Skeletal muscle tissue (tissue), 3 donors: ENCODE measurements at regions not wholly inside any gene's neighbourhood (a gene's known extent, or its start where the extent isn't known, plus 50 kb on each side); places are given as distances from the start of the nearest gene placed in this dataset.
"Not testable (repeated sequence)": the region's sequence is repeated elsewhere in the genome, so short reads cannot be mapped to it uniquely, and the experiment has no call there.

ENCODE experiments used
- H3K27ac ChIP-seq: one replicate; pipeline ENCODE4 v1.7.0; 2013; ENCODE audit warnings: mild to moderate bottlenecking, low read depth, low read length, inconsistent platforms
- H3K27me3 ChIP-seq, 3 donors: one replicate each; pipeline ENCODE4 v1.7.0; 2013; ENCODE audit warnings: low read length in 3 of 3; ENCODE audit not compliant: control insufficient read depth in 3 of 3, insufficient read depth in 3 of 3
- H3K36me3 ChIP-seq, 3 donors: one replicate each; pipeline ENCODE4 v1.7.0; 2013; ENCODE audit warnings: low read length in 3 of 3; ENCODE audit not compliant: control insufficient read depth in 3 of 3, insufficient read depth in 3 of 3
- H3K4me1 ChIP-seq, 3 donors: one replicate each; pipeline ENCODE4 v1.7.0; 2013; ENCODE audit warnings: low read length in 3 of 3, mild to moderate bottlenecking in 3 of 3; ENCODE audit not compliant: control insufficient read depth in 3 of 3, insufficient read depth in 3 of 3
- H3K4me3 ChIP-seq, 3 donors: one replicate each; pipeline ENCODE4 v1.7.0; 2013; ENCODE audit warnings: low read length in 3 of 3
- H3K9ac ChIP-seq, 3 donors: one replicate each; pipeline ENCODE4 v1.7.0; 2013; ENCODE audit warnings: low read length in 3 of 3, mild to moderate bottlenecking in 3 of 3, moderate library complexity in 2 of 3, low read depth in 1 of 3
- H3K9me3 ChIP-seq, 3 donors: one replicate each; pipeline ENCODE4 v1.7.0; 2013; ENCODE audit warnings: low read length in 3 of 3; ENCODE audit not compliant: control insufficient read depth in 3 of 3
- donor health status: Osteomylitis.

- not testable (repeated sequence) for H3K9ac ChIP-seq, H3K27ac ChIP-seq, H3K4me1 ChIP-seq, H3K36me3 ChIP-seq, H3K9me3 ChIP-seq, H3K4me3 ChIP-seq, H3K27me3 ChIP-seq
These were observed 63.8 kb downstream of the NSUN5 start for GRCh38 chr7:73244782-73245311.

- H3K36me3 ChIP-seq, H3K9me3 ChIP-seq, H3K4me1 ChIP-seq, H3K4me3 ChIP-seq, H3K27me3 ChIP-seq, H3K27ac ChIP-seq: not testable (repeated sequence)
- H3K9ac ChIP-seq, result peak overlapping the region in 1 of 3 donors; percentile 33
These were observed 73.5 kb downstream of the NSUN5 start for GRCh38 chr7:73234994-73235717.

GRCh38 chr7:73225745-73226144 lies 82.9 kb downstream of the NSUN5 start:
- not testable (repeated sequence) for H3K4me1 ChIP-seq, H3K4me3 ChIP-seq, H3K27me3 ChIP-seq, H3K27ac ChIP-seq, H3K36me3 ChIP-seq, H3K9ac ChIP-seq, H3K9me3 ChIP-seq

- H3K4me3 ChIP-seq, H3K9me3 ChIP-seq, H3K27ac ChIP-seq, H3K4me1 ChIP-seq, H3K27me3 ChIP-seq, H3K36me3 ChIP-seq, H3K9ac ChIP-seq: not testable (repeated sequence)
These were observed 86.9 kb downstream of the NSUN5 start for GRCh38 chr7:73221724-73222123.

GRCh38 chr7:73220766-73221370 lies 87.8 kb downstream of the NSUN5 start:
- not testable (repeated sequence) for H3K4me1 ChIP-seq, H3K9ac ChIP-seq, H3K4me3 ChIP-seq, H3K9me3 ChIP-seq, H3K36me3 ChIP-seq, H3K27ac ChIP-seq, H3K27me3 ChIP-seq

GRCh38 chr7:73220357-73220756 lies 88.3 kb downstream of the NSUN5 start:
- H3K9me3 ChIP-seq, H3K36me3 ChIP-seq, H3K27me3 ChIP-seq, H3K27ac ChIP-seq, H3K4me1 ChIP-seq, H3K9ac ChIP-seq, H3K4me3 ChIP-seq: not testable (repeated sequence)

GRCh38 chr7:73218802-73219201 lies 89.8 kb downstream of the NSUN5 start:
- H3K36me3 ChIP-seq, H3K27me3 ChIP-seq, H3K9me3 ChIP-seq, H3K27ac ChIP-seq, H3K4me3 ChIP-seq, H3K4me1 ChIP-seq, H3K9ac ChIP-seq: not testable (repeated sequence)

GRCh38 chr7:73216046-73216675 lies 92.5 kb downstream of the NSUN5 start:
- not testable (repeated sequence) for H3K4me3 ChIP-seq, H3K9me3 ChIP-seq, H3K4me1 ChIP-seq, H3K27ac ChIP-seq, H3K9ac ChIP-seq, H3K36me3 ChIP-seq, H3K27me3 ChIP-seq

GRCh38 chr7:73215232-73215631 lies 93.4 kb downstream of the NSUN5 start:
- H3K4me3 ChIP-seq, H3K36me3 ChIP-seq, H3K27me3 ChIP-seq, H3K9ac ChIP-seq, H3K27ac ChIP-seq, H3K9me3 ChIP-seq, H3K4me1 ChIP-seq: not testable (repeated sequence)

GRCh38 chr7:73214471-73214870 lies 94.2 kb downstream of the NSUN5 start:
- not testable (repeated sequence) for H3K4me3 ChIP-seq, H3K36me3 ChIP-seq, H3K9ac ChIP-seq, H3K9me3 ChIP-seq, H3K27me3 ChIP-seq, H3K27ac ChIP-seq, H3K4me1 ChIP-seq
